Right atrium auricular region (tissue), 2 donors: ENCODE measurements at regions not wholly inside any gene's neighbourhood (a gene's known extent, or its start where the extent isn't known, plus 50 kb on each side); places are given as distances from the start of the nearest gene placed in this dataset.

Experiments
- DNase-seq: peaks from one replicate; pipeline ENCODE4 v3.0.0-alpha.2; 2019; ENCODE audit warnings: low spot score
- H3K27ac ChIP-seq, 2 donors: fragments of 200-600 bp; sonication (generic); 1 replicate in 1 of 2; 2 replicates in 1 of 2; pipeline ENCODE4 v1.5.1; 2016 to 2019
- H3K27me3 ChIP-seq, 2 donors: fragments of 200-600 bp; sonication (generic); one replicate each; pipeline versions ENCODE4 v1.5.1 to v1.6.0; 2017 to 2019
- H3K36me3 ChIP-seq: fragments of 200-600 bp; sonication (generic); one replicate; pipeline ENCODE4 v1.5.1; 2016
- H3K4me1 ChIP-seq, 2 donors: fragments of 200-600 bp; sonication (generic); one replicate each; pipeline versions ENCODE4 v1.5.1 to v1.6.0; 2017 to 2019
- H3K4me3 ChIP-seq, 2 donors: fragments of 200-600 bp; sonication (generic); 1 replicate in 1 of 2; 2 replicates in 1 of 2; pipeline ENCODE4 v1.5.1; 2017 to 2019; ENCODE audit warnings: mild to moderate bottlenecking in 1 of 2, moderate library complexity in 1 of 2
- H3K9me3 ChIP-seq, 2 donors: fragments of 200-600 bp; sonication (generic); one replicate each; pipeline ENCODE4 v1.5.1; 2019
- TF ChIP-seq, protein P1 (sequence below), 2 donors: fragments of 200-600 bp; sonication (generic); IDR thresholded peaks; one replicate each; pipeline ENCODE4 v1.5.1; 2019; ENCODE audit warnings: antibody characterized with exemption in 2 of 2

DNA sequence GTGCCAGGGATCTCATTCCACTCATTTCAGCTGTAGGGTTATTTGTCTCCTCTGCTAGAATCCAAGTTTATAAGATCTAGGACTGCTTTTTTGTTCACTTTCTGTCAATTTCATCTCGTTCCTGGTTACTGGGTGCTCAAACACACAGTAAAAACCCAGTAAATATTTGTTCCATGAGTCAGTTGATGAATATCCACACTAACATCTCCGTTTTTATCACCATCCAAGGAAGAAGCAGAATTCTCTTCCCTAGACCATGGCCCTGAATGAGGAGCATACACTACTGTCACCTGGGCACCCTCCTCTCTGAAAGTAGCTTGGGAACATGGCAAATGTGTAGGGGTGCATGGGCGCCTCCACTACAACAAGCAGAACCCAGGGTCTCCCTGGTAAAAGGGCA, 390.8 kb downstream of the FOXO1 start:
- Histone ChIP-seq H3K36me3 (no peaks in the 10 kb centered on the region), H3K4me3 (no peak overlapping the region), H3K27me3 (no peaks in the 10 kb centered on the region), H3K4me1 (peaks cover 0 to 28% of the 10 kb centered on the region in 2 donors), H3K27ac (no peak overlapping the region), H3K9me3 (no peaks in the 10 kb centered on the region)
- TF ChIP-seq, protein P1, sequence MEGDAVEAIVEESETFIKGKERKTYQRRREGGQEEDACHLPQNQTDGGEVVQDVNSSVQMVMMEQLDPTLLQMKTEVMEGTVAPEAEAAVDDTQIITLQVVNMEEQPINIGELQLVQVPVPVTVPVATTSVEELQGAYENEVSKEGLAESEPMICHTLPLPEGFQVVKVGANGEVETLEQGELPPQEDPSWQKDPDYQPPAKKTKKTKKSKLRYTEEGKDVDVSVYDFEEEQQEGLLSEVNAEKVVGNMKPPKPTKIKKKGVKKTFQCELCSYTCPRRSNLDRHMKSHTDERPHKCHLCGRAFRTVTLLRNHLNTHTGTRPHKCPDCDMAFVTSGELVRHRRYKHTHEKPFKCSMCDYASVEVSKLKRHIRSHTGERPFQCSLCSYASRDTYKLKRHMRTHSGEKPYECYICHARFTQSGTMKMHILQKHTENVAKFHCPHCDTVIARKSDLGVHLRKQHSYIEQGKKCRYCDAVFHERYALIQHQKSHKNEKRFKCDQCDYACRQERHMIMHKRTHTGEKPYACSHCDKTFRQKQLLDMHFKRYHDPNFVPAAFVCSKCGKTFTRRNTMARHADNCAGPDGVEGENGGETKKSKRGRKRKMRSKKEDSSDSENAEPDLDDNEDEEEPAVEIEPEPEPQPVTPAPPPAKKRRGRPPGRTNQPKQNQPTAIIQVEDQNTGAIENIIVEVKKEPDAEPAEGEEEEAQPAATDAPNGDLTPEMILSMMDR (IDR thresholded peaks at IDR 0.05), result no peak
- no peak for DNase-seq

DNA sequence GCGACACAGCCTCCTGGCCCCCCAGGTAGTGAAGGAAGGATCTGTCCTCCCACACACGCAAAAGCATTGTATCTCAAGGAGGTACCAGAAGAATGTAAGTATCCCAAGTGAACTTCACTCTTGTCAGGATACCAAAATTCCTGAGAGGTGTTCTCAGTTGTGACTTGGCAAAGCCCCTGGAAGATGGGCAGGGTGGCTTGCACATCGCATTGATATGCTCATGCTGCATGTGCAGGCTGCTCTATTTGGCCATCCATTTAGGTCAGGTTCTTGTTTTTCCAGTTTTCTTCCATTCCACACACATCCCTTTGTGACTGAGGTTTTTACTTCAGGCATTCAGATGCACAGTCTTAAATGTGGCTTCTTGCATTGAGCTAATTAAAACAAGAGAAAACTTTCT, 382.8 kb downstream of the FOXO1 start:
- DNase-seq, result no peak
- no peaks in the 10 kb centered on the region for H3K27me3 ChIP-seq
- TF ChIP-seq, protein P1 (IDR thresholded peaks at IDR 0.05), result no peak

GRCh38 chr13:40285634-40286033, 380.8 kb downstream of the FOXO1 start:
- Histone ChIP-seq H3K27ac (no peak overlapping the region), H3K36me3 (no peaks in the 10 kb centered on the region), H3K4me3 (no peak overlapping the region), H3K9me3 (no peaks in the 10 kb centered on the region), H3K27me3 (no peaks in the 10 kb centered on the region), H3K4me1 (no peaks in the 10 kb centered on the region)
- TF ChIP-seq, protein P1 (IDR thresholded peaks at IDR 0.05), result no peak
- DNase-seq, result no peak

More for the DNA sequence above, 382.8 kb downstream of the FOXO1 start:
- Histone ChIP-seq H3K4me3 (no peak overlapping the region), H3K27ac (no peak overlapping the region), H3K4me1 (no peaks in the 10 kb centered on the region), H3K9me3 (no peaks in the 10 kb centered on the region), H3K36me3 (no peaks in the 10 kb centered on the region)

DNA sequence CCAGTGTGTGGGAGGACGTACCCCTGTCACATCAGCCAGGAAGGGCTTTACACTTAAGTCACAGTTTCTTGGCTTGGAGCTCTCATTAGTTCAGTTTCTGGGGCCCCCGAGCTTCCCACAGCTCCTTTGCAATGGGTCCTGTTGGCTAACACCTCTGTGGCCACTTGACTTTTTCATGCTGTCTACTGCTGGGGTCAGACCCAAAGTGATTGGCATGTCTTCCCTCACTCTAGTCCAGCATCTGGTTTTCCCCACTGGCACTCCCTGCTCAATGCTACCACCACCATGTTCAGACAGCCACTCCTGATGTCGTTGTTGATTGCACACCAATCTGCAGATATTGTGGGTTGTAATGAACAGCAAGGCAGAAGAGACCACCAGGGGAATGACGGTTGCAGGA, 379.0 kb downstream of the FOXO1 start:
- no peak for DNase-seq

GRCh38 chr13:40288259-40288658, 378.2 kb downstream of the FOXO1 start:
- TF ChIP-seq, protein P1 (IDR thresholded peaks at IDR 0.05), result no peak
- no peak for DNase-seq
- H3K9me3 ChIP-seq, result no peaks in the 10 kb centered on the region
- H3K27me3 ChIP-seq, result no peaks in the 10 kb centered on the region
- H3K36me3 ChIP-seq, result no peaks in the 10 kb centered on the region
- H3K4me1 ChIP-seq, result no peaks in the 10 kb centered on the region
- H3K4me3 ChIP-seq, result no peak overlapping the region
- no peak overlapping the region for H3K27ac ChIP-seq

More for the DNA sequence above, 379.0 kb downstream of the FOXO1 start:
- H3K36me3 ChIP-seq, result no peaks in the 10 kb centered on the region
- H3K27ac ChIP-seq, result no peak overlapping the region
- no peaks in the 10 kb centered on the region for H3K9me3 ChIP-seq
- TF ChIP-seq, protein P1 (IDR thresholded peaks at IDR 0.05), result no peak
- no peaks in the 10 kb centered on the region for H3K27me3 ChIP-seq
- H3K4me3 ChIP-seq, result no peak overlapping the region
- H3K4me1 ChIP-seq, result no peaks in the 10 kb centered on the region

DNA sequence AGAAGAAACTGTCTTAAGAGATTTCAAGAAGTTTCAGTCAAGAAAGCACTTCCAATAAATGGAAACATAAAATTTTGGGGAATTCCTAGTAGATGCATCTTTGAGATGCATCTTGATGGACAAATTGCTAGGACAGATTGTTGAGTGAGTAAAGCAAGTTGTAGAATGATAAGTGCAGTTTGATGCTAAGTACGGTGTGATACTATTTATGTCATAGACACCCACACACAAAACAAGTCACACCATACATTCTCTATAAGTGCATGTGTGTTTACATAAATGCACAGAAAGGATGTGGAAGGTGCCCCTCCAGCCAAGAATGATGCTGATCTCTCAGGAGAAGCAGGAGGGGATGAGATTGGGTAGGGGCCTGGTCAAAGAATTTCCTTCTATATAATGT, 375.7 kb downstream of the FOXO1 start:
- Histone ChIP-seq H3K4me1 (no peaks in the 10 kb centered on the region), H3K36me3 (no peaks in the 10 kb centered on the region), H3K27ac (no peak overlapping the region), H3K4me3 (no peak overlapping the region), H3K27me3 (no peaks in the 10 kb centered on the region), H3K9me3 (peaks cover 3 to 4% of the 10 kb centered on the region in 2 donors)
- TF ChIP-seq, protein P1 (IDR thresholded peaks at IDR 0.05), result no peak
- no peak for DNase-seq
